ENCODE measurements at regions not wholly inside any gene's neighbourhood (a gene's known extent, or its start where the extent isn't known, plus 50 kb on each side); places are given as distances from the start of the nearest gene placed in this dataset.

DNA sequence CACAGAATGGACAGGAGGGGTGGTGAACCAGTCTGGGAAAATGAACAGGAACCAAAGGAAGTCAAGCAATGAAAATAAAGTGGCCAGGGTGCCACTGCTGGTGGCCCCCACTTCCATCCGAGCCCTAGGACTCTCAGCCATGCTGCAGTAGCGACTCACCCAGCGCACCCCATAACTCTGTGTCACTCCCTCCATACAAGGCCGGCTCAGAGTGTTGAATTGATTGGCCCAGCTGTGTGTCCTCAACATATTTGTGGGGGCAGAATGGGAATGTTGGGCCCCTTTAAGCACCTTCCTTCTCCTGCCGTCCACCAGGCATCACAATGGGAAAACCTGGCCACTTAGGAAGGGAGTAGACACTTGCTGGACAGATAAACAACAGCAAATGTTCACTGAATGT lies 169.0 kb upstream of the SDK2 start:
- Histone ChIP-seq H3K27me3 (no peaks in the 10 kb centered on the region), H3K4me3 (no peak overlapping the region), H3K9me3 (no peaks in the 10 kb centered on the region), H3K36me3 (ENCODE audit: low read depth, missing control alignments) (no peaks in the 10 kb centered on the region), H3K4me1 (no peaks in the 10 kb centered on the region), H3K27ac (no peak overlapping the region)
- intact Hi-C loops (cut with DNase I; ENCODE audit: low total_unique reads) = no loop called here
- DNase-seq = no peak
- 78 to 93% methylated on average over 5 of the region's 5 CpGs for WGBS, 2 donors
- TF ChIP-seq POLR2A (IDR thresholded peaks at IDR 0.05) (no peak), CTCF (IDR thresholded peaks at IDR 0.05) (no peak)

GRCh38 chr17:73814075-73814474 lies 169.8 kb upstream of the SDK2 start:
- intact Hi-C loops (cut with DNase I; ENCODE audit: low total_unique reads) = no loop called here
- TF ChIP-seq POLR2A (IDR thresholded peaks at IDR 0.05) (no peak), CTCF (IDR thresholded peaks at IDR 0.05) (no peak)
- WGBS, 2 donors = 56 to 59% methylated on average over 7 of the region's 7 CpGs
- no peak overlapping the region for H3K4me3 ChIP-seq
- no peaks in the 10 kb centered on the region for H3K27me3 ChIP-seq
- DNase-seq = no peak
- no peaks in the 10 kb centered on the region for H3K36me3 ChIP-seq (ENCODE audit: low read depth, missing control alignments)
- no peaks in the 10 kb centered on the region for H3K9me3 ChIP-seq
- no peaks in the 10 kb centered on the region for H3K4me1 ChIP-seq
- H3K27ac ChIP-seq = no peak overlapping the region

GRCh38 chr17:73815474-73815873 lies 171.2 kb upstream of the SDK2 start:
- TF ChIP-seq CTCF (IDR thresholded peaks at IDR 0.05) (no peak), POLR2A (IDR thresholded peaks at IDR 0.05) (no peak)
- intact Hi-C loops (cut with DNase I; ENCODE audit: low total_unique reads) = no loop called here
- Histone ChIP-seq H3K9me3 (no peaks in the 10 kb centered on the region), H3K36me3 (ENCODE audit: low read depth, missing control alignments) (no peaks in the 10 kb centered on the region), H3K27me3 (no peaks in the 10 kb centered on the region), H3K4me3 (no peak overlapping the region), H3K4me1 (no peaks in the 10 kb centered on the region), H3K27ac (no peak overlapping the region)
- DNase-seq = no peak
- WGBS, 2 donors = 82 to 84% methylated on average over 5 of the region's 5 CpGs

DNA sequence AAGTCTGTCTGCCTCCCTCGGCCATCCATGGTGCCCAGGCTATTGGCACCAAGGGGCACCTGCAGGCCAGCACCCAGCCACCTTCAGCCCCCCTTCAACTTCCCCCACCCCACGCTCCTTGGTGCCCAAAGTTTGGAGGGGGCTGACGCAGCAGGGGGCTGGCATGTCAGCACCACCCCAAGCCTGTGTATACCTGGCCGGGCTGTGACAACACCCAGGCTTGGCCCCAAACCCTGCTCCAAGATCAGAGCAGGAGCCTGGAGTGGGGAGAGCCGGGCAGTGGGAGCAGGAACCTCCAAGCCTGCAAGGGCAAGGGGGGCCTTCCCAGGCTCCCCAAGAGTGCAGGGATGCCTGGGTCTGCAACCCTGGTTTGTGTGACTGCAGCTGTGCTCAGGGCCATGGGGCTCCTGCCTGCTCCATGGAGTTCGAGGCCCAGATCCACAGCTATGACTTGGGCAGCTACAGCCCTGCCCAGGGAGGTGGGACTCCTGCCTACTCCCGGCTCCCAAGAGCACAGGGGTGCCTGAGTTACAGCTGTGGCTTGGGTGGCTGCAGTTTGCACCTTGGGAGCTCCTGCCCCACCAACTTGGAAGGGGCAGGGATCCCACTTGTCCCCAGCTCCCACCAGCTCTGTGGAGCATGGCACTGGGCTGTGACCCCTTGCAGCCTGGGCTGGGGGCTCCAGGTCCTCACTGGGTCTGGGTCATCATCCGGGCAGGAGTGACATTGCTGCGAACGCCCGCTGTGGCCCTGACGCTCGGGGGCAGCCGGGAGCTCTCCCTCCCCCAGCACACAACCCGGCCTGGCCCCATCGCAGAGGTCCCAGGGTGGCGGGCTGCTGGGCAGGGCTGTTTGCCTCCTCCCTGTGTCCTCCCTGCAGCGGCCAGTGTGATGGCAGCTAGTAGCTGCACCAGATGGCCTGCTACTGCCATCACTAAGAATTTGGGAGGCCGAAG lies 175.5 kb upstream of the SDK2 start:
- TF ChIP-seq POLR2A (IDR thresholded peaks at IDR 0.05) (no peak), CTCF (IDR thresholded peaks at IDR 0.05) (no peak)
- DNase-seq = no peak
- Histone ChIP-seq H3K4me1 (no peaks in the 10 kb centered on the region), H3K27ac (no peak overlapping the region), H3K36me3 (ENCODE audit: low read depth, missing control alignments) (no peaks in the 10 kb centered on the region), H3K27me3 (no peaks in the 10 kb centered on the region), H3K9me3 (no peaks in the 10 kb centered on the region), H3K4me3 (no peak overlapping the region)
- 84 to 93% methylated on average over 7 to 19 of the region's 19 CpGs for WGBS, 2 donors
- intact Hi-C loops (cut with DNase I; ENCODE audit: low total_unique reads) = no loop called here

Data from testis (tissue), 2 donors.